ENCODE measurements at regions not wholly inside any gene's neighbourhood (a gene's known extent, or its start where the extent isn't known, plus 50 kb on each side); places are given as distances from the start of the nearest gene placed in this dataset.

DNA sequence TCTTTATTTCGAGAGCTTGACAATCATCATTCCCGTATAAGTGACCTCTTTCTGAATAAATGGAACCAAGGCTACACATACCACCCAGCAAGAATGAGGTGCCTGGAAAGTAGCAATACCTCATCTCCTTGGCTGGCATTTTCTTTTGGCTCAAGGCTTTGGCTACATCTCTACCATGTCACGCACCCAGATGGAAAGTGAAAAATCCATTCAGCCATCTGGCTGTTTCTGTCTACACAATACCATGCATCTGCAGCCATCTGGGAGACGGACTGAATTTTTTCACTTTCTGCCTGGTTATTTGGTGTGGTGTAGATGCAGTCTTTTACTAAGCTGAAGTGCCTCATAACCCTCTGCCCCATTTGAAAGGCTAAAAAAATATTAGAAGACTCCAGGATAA is 566.9 kb downstream of the BCL11A start:
- no peak for DNase-seq (ENCODE audit: low read depth in 2 of 2)

DNA sequence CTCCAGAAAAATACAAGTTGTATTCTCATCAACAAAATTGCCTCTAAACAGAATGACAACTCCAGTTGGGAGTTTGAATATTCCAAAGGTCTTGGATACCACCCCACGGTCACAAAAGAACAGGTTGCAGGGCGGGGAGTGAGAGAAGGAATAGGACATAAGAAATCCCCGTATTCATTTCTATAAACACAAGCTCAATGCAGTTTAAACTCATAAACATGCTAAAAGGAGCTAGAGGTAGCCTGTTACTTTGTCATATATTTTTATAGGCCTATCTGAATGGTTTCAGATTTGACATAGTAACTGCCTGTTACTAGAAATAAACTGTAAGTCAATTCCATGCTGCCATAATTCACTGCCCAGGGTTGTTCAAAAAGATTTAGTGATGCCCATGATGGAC is 567.5 kb downstream of the BCL11A start:
- DNase-seq (ENCODE audit: low read depth in 2 of 2), result no peak

DNA sequence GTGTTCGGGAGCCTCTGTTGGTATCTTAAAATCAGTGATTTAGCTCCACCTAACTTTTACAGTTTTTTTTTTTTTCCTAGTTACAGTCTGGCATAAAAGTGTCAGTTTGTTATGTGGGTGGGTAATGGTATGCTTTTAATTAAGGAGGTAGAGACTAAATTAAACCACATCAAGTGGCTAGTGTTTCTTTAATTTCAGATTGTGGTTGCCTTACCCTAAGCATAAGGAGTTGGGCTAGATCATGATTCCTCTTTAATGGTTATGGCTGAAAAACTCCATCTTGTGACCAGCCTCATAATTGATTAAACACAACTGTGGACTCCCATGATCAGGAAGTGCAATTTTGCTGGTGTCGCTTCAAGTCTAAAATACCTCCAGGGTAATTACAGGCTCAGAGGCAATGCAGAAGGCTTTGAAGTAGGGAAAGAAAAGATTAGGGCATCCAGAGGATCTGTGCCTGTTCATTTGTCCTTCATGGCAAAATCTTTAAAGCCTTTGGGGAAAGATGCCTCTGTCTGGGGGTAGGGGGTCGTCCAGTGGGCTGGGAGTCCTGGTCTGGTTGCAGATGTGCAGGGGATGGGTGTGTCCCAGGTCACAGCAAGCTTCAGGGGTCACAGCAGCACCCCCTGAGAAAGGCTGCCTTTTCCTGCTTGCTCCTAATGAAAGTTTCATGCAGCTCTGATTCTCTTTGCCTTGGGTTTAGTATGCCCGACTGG is 579.2 kb downstream of the BCL11A start:
- DNase-seq (ENCODE audit: low read depth in 2 of 2), result no peak

DNA sequence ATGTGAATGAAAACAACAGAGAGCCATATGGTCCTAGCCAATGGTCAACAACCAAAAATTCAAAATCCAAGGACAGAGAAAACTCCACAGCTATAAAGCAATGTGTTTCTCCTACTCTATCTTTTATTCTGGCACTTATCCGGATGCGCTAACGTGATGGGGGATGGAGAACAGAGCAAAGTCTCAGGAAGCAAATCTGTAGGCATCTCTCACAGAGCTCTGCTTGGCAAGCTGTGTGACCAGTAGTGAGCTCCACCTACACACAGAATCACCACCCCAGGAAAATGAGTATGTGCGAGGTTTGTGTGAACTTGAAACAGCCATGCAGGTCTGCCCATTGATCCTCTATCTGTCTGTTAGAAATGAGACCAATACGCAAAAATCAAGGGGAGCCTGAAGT is 584.3 kb downstream of the BCL11A start:
- no peak for DNase-seq (ENCODE audit: low read depth in 2 of 2)

DNA sequence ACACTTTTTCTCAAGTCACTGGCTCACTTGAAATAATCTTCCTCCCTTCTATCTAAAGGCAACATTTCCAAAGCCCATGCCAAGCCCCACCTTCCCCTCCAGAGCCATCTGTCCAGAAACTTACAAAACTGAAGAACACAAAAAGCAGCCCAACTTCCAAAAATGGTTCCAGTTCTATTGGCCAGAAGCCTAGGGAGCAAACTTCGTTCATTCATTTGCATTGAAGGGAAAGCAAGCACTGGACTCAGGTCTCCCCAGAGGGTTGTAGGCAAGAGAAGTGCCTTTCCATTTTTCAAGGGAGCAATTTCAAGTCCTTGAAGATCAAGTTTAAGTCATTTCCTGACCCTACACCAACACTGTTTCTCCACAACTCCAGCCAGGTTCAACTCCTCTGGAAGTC is 585.0 kb downstream of the BCL11A start:
- DNase-seq (ENCODE audit: low read depth in 2 of 2), result no peak

DNA sequence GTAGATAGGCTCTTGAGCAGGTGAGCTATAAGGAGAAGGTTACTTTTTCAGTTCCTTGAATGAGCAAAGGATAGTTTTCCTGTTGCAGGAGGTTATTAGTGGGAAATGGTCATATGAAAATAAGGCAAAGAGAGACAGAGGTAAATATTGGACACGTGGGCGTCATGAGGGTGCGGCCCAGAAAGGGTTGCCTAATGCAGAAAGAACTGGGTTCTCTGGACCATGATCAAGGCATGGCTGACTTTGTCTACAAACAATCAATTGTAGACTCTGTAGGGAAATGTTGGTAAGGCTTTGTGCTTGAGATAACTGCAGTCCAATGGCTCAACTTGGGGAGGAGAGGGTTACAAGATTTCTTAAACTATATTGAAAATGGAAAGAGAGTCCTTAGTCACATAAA is 585.8 kb downstream of the BCL11A start:
- no peak for DNase-seq (ENCODE audit: low read depth in 2 of 2)

DNA sequence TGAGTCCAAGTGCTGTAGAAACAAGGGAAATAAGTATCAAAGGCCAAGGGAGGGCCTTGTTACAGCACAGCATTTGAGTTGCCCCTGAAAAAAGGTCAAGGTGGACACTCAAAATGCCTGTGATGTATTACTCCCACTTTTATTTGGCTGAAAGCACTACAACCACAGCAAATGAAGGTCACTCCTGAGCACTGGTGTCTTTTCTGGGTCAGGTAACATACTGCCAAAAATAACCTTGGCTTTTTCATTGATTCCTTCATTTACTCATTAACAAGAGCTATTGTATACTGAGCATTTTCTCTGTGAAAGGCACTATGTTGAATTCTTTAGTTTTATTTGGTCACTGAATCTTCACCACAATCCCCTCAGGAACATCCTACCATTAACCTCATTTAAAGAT is 590.3 kb downstream of the BCL11A start:
- DNase-seq (ENCODE audit: low read depth in 2 of 2), result no peak

DNA sequence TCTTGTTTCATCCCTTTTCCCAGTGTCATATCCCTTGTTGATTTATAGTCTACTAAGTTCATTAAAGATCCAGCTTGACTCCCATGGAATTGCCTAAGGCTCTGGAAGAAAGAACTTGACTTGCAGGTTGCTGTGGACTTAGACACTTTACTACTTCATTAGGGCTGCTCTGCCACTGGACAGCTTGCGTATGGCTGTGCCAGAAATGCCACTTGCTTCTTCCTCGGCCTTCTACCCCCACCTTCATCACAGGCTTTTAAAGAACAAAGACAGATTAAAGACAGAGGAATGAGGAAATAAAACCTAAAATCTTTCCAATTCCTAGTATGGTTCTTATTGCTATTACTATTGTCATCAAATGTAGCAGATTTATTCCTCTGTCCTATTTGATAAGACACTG is 591.7 kb downstream of the BCL11A start:
- no peak for DNase-seq (ENCODE audit: low read depth in 2 of 2)

DNA sequence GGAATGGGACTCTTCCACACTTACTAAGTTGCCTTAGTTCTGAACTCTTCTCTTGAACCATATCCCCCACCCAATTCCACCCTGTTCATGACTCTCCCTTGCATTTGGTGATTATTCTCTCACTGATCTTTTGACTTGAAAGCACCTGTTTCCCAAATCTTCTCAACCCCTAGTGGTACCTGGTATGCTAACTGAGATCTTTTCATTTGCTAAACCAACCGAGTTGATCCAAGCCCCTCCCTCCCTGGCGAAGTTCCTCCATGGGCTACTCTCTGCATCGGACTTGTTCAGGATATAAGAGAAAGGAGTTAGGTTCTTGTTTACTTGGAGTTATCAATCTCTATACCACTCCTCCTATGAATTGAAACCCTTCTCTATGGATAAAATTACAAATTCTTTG is 593.5 kb downstream of the BCL11A start:
- no peak for DNase-seq (ENCODE audit: low read depth in 2 of 2)

DNA sequence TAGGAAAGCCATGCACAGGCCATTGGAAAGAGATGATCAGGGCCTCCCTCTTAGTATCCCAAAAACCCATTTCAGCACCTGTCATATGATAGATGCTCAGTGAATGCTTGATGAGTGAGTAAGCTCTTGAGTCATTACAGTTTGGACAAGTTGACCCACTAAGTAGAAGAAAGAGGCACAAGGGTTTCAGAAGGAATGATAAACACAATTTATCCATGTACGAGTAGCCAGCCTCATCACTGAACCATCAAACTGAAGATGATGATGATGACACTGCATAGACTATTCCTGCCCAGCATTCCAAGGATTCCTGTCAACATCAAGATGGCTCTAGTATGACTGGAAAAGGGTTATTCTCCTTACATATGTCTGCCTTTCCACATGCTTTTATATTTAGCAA is 596.0 kb downstream of the BCL11A start:
- no peak for DNase-seq (ENCODE audit: low read depth in 2 of 2)

DNA sequence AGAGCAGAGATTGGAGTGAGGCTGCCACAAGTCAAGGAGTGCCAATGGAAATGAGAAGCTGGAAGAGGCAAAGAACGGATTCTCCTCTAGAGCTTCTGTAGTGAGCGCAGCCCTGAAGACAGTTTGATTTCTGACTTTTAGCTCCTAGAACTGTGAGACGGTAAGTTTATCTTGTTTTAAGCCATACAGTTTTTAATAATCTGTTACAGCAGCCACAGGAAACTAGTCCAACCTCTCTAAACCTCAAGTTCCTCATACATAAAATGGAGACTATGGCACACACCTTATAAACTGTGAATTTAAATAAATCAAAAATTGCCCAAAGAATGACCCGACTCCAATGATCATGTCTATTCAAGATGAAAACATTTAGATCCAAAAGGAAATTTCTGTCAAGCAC is 596.5 kb downstream of the BCL11A start:
- no peak for DNase-seq (ENCODE audit: low read depth in 2 of 2)

DNA sequence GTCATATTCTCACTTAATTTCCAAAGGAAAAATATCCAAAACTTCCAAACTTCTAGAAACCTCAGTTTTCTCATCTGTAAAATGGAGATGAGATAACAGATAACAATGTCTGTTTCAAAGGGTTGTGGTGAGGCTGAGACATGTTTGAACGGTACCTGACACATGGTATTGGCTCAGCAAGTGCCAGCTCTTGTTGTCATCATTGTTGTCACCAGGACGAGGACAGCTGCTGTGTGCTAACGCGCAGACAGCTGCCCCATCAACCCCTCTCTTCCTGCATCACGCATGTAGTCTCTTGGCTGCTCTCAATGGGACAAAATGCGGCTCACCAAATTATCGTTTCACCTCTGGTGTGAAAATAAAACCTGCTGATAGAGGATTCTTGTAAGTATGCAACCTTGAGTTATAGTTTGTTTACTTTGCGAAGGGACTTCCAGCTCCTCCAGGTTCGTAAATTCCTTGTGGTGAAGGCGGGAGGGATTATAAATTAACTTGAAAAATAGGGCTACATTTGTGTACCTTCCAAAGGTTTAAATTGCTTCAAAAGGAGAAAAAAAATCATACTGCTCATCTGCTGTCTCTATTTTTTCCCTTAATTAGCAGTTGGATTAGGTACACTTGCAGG is 605.4 kb downstream of the BCL11A start:
- DNase-seq (ENCODE audit: low read depth in 2 of 2), result no peak

DNA sequence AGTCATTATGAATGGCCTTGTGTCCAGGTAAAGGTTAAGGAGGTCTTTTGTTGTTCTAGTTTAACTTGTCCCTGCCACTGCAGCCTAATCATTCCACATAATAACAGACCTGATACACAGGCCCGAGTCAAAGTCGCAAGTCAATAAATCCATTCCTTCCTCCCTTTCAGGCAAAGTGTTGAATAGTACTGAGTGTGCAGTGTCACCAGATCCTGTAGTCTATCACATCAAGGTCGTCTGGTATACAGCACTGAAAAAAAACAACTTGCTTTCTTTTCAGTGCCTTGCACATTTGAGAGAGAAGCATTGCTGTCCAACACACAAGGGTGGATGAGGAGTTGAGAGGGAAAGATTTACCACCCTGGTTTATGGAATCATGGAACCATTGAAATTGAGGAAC is 606.2 kb downstream of the BCL11A start:
- DNase-seq (ENCODE audit: low read depth in 2 of 2), result no peak

DNA sequence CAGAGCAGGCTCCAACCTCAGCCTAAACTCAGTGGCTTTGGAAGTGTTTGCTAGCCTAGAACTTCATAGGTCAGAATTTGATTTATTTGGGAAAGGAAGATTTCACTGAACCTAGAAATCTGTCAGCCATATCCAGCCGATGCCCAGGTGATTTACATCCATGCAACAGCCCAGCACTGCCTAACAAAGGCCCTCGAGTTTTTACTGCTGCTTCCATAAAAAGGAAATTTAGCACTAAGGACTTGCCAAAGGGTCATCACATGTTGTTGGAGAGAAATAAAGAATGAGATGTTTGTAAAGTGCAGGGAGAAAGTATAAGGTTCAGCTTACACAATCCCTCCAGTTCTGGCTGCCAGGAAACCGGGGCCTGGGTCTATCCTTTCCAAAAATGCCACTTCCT is 614.2 kb downstream of the BCL11A start:
- DNase-seq (ENCODE audit: low read depth in 2 of 2), result no peak

DNA sequence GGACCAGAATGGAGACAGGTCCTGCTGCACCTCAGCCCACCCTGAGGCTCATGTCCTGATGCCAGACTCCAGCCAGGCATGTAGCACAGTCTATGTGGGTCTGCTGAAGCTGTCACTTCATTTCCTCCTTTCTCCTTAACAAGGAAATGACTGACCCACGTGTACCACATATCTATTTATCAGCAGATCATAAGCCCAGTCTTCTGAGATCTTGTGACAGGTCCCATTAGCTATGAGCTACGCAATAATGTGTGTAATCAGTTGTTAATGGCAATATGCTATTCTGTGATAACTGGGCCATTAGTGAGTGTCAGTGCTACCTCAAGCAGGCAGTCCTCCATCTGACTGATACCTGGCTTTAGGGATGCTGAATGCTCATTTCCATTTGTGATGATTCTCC is 615.3 kb downstream of the BCL11A start:
- DNase-seq (ENCODE audit: low read depth in 2 of 2), result no peak

DNA sequence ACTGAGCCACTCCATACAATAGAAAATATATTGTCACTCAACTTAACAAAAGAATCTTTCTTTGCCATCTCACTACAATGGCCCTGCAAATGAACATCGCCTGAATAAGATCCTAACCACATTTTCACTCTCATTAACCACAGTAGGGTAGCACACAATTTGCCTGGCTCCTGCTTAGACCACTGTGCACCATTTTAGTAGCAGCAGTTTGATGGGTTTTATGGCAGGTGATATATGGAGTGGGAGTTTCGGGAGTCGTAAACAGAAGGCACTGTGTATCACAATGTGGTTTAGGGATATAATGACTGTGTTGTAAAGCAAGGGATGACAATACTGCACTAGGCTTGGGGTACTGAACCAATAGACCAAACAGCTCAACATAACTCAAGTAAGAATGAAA is 617.4 kb downstream of the BCL11A start:
- DNase-seq (ENCODE audit: low read depth in 2 of 2), result no peak

DNA sequence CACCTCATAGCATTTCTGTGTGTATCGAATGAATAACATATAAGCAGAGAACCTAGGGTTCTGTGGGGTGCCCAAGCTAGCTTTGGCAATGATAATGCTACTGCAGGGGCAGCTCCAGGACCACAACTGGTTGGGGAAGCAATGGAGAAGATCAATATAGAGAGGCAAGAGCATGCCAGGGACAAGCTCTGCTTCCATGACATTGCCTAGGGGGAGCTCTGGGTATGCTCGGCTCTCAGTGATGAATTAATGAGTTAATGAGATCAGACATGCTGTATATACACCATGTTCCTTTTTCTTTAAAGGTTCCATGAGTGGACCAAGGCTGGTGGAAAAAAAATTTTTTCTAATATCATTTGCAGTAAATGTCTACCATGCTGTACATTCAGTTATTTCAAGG is 618.4 kb downstream of the BCL11A start:
- no peak for DNase-seq (ENCODE audit: low read depth in 2 of 2)

DNA sequence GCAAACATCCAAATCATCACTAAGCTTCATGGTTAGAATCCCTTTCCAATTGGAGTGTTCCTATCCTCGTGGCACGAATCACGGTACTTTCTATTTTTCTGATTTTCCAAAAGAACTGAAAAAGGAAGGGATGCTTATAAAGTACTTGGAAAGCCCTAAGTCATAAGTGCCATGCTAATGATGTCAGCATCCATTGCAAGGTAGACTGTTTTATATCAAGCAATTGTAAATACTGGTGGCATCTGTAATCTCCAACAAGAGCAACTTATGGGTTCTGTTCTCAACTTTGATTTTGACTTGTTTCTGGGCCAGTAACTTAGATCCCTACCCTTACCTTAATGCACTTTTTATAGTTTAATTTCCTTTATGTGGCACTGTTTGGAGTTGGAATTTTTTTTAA is 619.5 kb downstream of the BCL11A start:
- DNase-seq (ENCODE audit: low read depth in 2 of 2), result no peak

DNA sequence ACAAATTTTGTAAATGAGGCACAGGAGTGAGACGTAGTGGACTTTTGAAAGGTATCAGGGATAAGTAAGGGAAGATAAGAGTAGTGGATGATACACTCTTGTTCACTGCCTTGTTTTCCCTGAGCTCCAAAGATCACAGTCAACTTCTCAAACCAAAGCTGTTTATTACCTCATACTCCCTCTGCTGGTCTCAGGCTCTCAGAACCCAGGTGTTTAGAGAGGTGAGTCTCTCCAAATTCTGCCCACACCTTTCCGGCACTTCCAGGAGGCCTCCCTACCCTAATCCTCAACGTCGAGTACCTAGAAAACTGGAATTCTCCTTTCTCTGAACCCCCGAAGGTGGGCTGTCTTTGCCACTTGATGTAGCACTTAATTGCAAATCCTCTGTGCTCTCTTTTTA is 621.1 kb downstream of the BCL11A start:
- DNase-seq (ENCODE audit: low read depth in 2 of 2), result no peak

DNA sequence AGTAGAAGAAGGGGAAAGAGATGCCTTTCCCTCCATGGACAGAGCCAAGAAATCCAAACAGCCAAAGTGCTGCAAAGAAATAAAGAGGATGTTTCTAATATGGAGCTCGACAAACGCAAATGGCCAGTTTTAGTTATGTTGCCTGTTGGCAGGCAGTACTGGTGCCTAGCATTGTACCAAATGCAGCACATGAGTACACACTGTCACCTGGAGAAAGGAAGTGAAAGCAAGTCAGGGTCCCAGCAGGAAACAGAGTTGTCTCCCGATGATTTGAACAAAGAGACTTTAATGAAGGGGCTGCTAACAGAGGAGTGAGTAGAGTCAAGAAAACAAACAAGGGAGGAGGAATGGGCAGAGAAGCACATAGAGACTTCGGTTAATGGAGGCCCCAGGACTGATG is 623.0 kb downstream of the BCL11A start:
- no peak for DNase-seq (ENCODE audit: low read depth in 2 of 2)

DNA sequence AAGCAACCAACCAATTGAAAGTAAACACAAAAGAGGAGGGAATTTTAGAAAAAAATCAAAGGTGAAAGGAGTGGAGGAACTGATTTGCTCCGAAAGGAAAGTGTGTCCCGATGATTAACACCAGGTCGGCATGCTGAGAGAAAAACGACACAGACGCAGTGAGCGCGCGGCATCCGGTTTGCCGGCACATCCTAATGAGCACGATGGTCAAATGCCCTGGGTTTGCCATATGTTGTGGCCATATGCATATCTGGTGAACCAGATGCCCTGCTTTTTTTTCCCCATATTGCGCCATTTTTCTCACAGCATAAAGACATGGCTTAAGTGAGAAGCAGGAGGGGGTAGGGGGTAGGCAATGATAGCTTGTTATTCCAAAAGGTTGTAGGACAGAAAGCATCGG is 626.7 kb downstream of the BCL11A start:
- DNase-seq (ENCODE audit: low read depth in 2 of 2), result no peak

DNA sequence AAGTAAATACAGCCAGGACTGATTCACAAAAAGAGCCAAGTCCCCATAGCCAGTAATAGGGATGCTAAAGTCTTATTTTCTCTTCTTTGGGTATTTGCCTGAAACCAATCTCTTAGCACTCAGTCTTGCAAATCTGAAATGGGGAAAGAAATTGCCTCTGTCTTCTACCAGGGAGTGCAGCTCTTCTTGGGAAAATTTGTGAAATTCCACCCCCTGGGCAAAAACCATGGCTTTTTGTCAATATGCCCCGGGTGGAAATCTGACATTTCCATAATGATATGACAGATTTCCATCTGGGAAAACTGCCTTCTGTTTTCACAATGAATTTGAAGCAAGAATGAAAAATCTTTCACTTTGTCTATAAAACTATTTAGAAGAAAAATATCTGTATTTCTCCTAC is 628.1 kb downstream of the BCL11A start:
- DNase-seq (ENCODE audit: low read depth in 2 of 2), result no peak

DNA sequence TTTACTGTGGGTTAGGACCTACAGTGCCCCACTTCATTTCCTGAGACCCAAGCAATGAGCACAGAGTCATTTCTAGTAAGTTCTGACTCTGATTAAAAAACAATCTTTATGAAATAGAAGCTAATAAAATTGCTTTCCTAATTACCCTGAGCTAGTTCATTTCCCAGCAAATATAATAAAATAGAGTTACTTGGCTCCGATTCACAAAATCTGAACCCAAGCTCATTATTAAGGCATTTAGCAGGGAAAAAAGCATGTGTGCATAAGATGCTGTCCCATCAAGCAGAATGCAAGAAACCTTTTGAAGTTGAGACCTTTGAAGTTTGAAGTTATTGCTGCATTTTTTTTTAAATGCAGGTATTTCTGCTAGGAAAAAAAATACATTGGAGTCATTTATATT is 629.1 kb downstream of the BCL11A start:
- no peak for DNase-seq (ENCODE audit: low read depth in 2 of 2)

DNA sequence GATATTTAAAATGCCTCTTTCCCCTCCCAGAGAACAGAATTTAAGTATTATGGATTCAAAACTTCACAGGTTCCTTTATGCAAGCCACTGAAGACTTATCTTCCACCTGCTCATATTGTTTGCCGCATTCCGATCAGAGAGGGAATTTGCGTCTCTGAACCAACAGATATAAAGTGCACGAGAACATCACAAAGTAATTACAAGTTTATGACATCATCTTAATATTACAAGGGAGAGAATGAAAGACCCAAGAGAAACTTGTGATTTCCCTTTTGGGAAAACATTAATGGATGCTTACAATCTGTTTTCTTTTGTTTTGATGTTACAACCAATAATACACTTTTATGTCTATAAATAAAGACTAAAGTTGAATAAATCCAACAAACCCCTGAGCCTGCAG is 631.0 kb downstream of the BCL11A start:
- no peak for DNase-seq (ENCODE audit: low read depth in 2 of 2)

All from stimulated activated CD8-positive, alpha-beta memory T cell treated with anti-CD3 and anti-CD28 coated beads, Interleukin-15, amount 100 ng/mL, for 48 hours (primary cell).